ENCODE measurements at regions not wholly inside any gene's neighbourhood (a gene's known extent, or its start where the extent isn't known, plus 50 kb on each side); places are given as distances from the start of the nearest gene placed in this dataset.

DNA sequence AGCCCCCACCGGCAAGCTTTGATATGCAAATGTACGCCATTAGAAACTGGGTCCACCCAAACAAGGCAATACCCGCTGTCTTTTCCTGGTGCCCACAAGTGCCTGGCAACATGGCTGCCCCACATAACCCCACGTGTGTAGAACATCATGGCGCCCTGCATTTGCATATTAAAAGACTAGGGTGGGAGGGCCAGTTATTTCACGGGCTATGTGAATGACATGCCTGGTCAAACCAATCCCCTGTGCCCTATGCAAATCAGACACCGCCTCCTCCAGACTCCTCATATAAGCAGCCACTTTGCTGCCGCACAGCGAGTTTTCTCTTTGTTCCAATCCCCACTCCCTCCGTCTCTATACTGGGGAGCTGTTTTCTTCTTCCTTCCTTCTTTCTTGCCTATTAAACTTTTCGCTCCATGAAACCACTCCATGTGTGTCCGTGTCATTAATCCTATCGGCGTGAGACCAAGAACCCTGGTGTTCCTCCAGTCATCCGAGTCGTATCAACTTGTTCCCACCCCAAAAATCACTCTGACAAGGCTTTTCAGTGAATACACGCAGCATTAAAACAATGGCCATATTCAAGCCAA lies 112.6 kb upstream of the SORBS2 start:
- peaks cover 3 to 8% (median 6%) of the 10 kb centered on the region in 3 donors for H3K9me3 Mint-ChIP-seq

DNA sequence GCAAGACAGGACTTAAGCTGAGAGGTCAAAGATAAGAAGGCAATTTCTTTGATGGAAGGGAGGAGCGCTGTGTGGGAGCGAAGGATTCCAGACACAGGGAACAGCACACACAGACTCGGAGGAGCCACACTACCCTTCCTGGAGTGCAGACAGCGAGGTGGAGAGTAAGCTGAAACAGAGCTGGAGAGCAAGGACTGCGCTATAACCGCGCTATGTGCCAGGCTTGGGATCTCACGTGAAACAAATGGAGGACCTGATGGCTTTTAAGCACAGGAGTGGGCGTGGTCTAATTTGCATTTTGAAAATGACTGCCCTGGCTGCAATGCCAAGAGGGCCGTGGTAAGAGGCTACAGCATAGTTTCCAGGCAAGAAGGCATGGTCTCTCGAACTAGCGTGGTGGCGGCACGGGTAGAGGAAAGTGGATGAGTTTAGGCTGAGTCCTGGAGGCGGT lies 113.9 kb upstream of the SORBS2 start:
- peaks cover 9% of the 10 kb centered on the region for H3K27me3 Mint-ChIP-seq

More for the DNA sequence above, 112.6 kb upstream of the SORBS2 start:
- no peak overlapping the region for H3K27ac Mint-ChIP-seq
- no peak overlapping the region for H3K4me3 Mint-ChIP-seq
- H3K4me1 Mint-ChIP-seq, result peaks cover 0 to 4% (median 2%) of the 10 kb centered on the region in 3 donors
- peaks cover 9% of the 10 kb centered on the region for H3K27me3 Mint-ChIP-seq
- peaks cover 2% of the 10 kb centered on the region for H3K36me3 Mint-ChIP-seq

DNA sequence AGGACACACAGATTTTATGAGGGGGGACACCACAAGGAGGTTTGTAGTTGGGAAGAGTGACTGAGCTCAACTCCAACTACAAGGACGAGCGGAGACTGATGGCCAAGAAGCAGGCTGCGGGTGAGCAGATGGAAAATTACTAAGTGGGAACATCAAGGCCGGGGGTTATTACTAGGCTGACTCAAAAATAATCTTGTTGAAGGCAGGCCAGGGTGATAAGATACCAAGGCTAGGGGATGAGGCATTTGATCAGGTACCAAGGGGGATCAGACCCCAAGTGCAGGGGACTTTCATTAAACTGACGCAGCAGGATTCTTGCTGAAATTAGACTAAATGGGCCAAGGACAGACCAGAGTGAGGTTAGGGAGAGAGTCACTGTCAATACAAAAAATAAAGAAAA lies 119.4 kb upstream of the SORBS2 start:
- H3K27me3 Mint-ChIP-seq, result peaks cover 6% of the 10 kb centered on the region
- H3K36me3 Mint-ChIP-seq, result peaks cover 2% of the 10 kb centered on the region
- H3K4me1 Mint-ChIP-seq, result no peaks in the 10 kb centered on the region
- peak overlapping the region in 1 of 3 donors; percentile 39 for H3K27ac Mint-ChIP-seq
- no peak overlapping the region for H3K4me3 Mint-ChIP-seq
- H3K9me3 Mint-ChIP-seq, result no peaks in the 10 kb centered on the region

More for the DNA sequence above, 113.9 kb upstream of the SORBS2 start:
- H3K4me1 Mint-ChIP-seq, result peaks cover 0 to 4% (median 2%) of the 10 kb centered on the region in 3 donors
- H3K27ac Mint-ChIP-seq, result no peak overlapping the region
- no peak overlapping the region for H3K4me3 Mint-ChIP-seq
- H3K36me3 Mint-ChIP-seq, result peaks cover 2% of the 10 kb centered on the region
- H3K9me3 Mint-ChIP-seq, result peaks cover 3 to 8% (median 6%) of the 10 kb centered on the region in 3 donors

- no peaks in the 10 kb centered on the region for H3K9me3 Mint-ChIP-seq
- H3K36me3 Mint-ChIP-seq, result peaks cover 2% of the 10 kb centered on the region
- H3K27me3 Mint-ChIP-seq, result peaks cover 6% of the 10 kb centered on the region
- no peak overlapping the region for H3K4me3 Mint-ChIP-seq
- H3K27ac Mint-ChIP-seq, result no peak overlapping the region
- H3K4me1 Mint-ChIP-seq, result no peaks in the 10 kb centered on the region
These were observed 120.0 kb upstream of the SORBS2 start for GRCh38 chr4:185931986-185932385.

GRCh38 chr4:185932491-185932890 lies 120.5 kb upstream of the SORBS2 start:
- Mint-ChIP-seq H3K9me3 (no peaks in the 10 kb centered on the region), H3K4me1 (no peaks in the 10 kb centered on the region), H3K36me3 (peaks cover 2% of the 10 kb centered on the region), H3K27ac (no peak overlapping the region), H3K4me3 (no peak overlapping the region), H3K27me3 (peaks cover 6% of the 10 kb centered on the region)

- Mint-ChIP-seq H3K9me3 (no peaks in the 10 kb centered on the region), H3K27me3 (peaks cover 6% of the 10 kb centered on the region), H3K4me1 (no peaks in the 10 kb centered on the region), H3K4me3 (no peak overlapping the region), H3K36me3 (peaks cover 2% of the 10 kb centered on the region), H3K27ac (peak overlapping the region in 1 of 3 donors; percentile 17)
These were observed 121.1 kb upstream of the SORBS2 start for GRCh38 chr4:185933078-185933581.

DNA sequence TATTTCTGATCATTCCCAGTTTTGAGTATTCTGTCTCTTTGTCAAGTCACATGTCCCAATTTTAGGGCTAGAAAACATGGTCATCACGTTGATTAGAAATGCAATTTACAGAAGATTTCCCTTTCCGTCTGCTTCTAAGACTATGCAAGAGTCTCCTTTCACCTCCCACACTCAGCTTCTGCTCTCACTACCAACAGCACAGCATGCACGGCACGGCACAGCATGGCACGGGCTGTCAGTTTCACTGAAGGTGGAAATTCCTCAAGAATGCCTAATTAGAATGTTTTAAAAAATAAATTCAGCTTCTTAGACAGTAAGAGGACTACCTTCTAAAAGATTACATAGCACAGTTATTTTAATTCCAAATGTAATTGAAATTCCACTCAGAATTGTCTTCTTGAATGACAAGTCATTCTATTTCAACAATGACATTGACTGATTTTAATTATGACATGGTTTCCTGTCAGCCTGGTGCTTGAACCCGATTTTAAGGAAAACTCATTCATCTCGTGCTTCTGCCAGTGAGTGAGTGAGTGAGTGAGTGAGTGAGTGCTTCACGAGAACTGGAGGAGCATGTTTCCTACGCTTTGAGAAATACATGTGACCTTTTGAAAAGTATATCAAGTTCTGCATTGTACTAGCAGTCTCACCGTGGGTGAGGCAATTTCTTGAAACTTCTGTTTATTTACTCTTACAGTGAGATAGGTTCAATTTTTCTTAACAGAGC lies 124.8 kb upstream of the SORBS2 start:
- Mint-ChIP-seq H3K27ac (no peak overlapping the region), H3K4me3 (no peak overlapping the region), H3K9me3 (no peaks in the 10 kb centered on the region), H3K4me1 (no peaks in the 10 kb centered on the region), H3K27me3 (peaks cover 6% of the 10 kb centered on the region), H3K36me3 (peaks cover 2% of the 10 kb centered on the region)

DNA sequence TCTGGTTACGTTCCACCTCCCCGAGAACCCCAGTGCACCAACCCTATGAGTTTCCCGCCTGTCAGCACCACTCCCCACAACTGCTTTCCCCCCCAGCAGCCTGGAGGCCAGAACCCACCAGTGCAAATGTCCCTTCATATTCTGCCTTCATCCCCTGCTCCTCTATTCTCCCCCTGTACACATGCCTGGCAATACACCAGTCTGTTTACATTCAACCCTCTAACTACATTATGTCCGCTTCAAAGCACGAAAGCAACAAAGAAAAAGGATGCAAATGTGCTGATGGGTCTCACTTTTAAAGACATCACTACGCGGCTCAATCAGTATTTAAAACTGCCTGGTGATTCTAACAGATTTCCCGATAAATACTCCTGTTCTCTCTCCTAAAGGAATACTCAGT lies 126.7 kb upstream of the SORBS2 start:
- H3K9me3 Mint-ChIP-seq, result no peaks in the 10 kb centered on the region
- H3K27me3 Mint-ChIP-seq, result peaks cover 3% of the 10 kb centered on the region
- no peaks in the 10 kb centered on the region for H3K4me1 Mint-ChIP-seq
- no peak overlapping the region for H3K4me3 Mint-ChIP-seq
- H3K27ac Mint-ChIP-seq, result no peak overlapping the region
- H3K36me3 Mint-ChIP-seq, result peaks cover 2% of the 10 kb centered on the region

- peaks cover 0 to 2% (median 0%) of the 10 kb centered on the region in 3 donors for H3K4me1 Mint-ChIP-seq
These were observed 127.5 kb upstream of the TLR3 start for GRCh38 chr4:185941461-185941860.

DNA sequence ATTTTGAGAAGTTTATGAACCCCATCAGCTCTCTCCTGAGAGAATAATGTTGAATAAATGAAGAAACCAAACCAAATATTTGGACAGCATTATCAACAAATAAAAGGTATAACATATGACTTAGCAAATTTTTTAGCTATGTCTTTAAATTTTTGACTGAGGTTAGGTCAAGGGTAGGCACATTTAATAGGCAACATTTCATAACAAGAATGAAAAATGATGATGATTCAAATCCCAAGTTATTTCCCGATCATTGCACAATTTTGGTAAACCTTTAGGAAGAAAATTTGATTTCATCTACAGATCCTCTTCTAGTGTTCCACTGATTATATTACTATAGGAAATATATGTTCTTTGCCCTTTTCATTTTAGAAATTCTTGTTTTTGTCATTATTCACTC lies 123.7 kb upstream of the TLR3 start:
- Mint-ChIP-seq H3K4me3 (no peak overlapping the region), H3K4me1 (peaks cover 0 to 2% (median 0%) of the 10 kb centered on the region in 3 donors), H3K9me3 (peaks cover 0 to 1% (median 0%) of the 10 kb centered on the region in 3 donors), H3K27me3 (peaks cover 3% of the 10 kb centered on the region), H3K36me3 (no peaks in the 10 kb centered on the region), H3K27ac (no peak overlapping the region)

More at GRCh38 chr4:185941461-185941860, 127.5 kb upstream of the TLR3 start:
- Mint-ChIP-seq H3K4me3 (no peak overlapping the region), H3K36me3 (no peaks in the 10 kb centered on the region), H3K27me3 (peaks cover 1% of the 10 kb centered on the region), H3K27ac (no peak overlapping the region), H3K9me3 (peaks cover 0 to 1% (median 0%) of the 10 kb centered on the region in 3 donors)

- Mint-ChIP-seq H3K27ac (no peak overlapping the region), H3K4me3 (no peak overlapping the region), H3K36me3 (no peaks in the 10 kb centered on the region), H3K4me1 (peaks cover 0 to 2% (median 0%) of the 10 kb centered on the region in 3 donors), H3K9me3 (peaks cover 0 to 1% (median 0%) of the 10 kb centered on the region in 3 donors), H3K27me3 (peaks cover 3% of the 10 kb centered on the region)
These were observed 123.0 kb upstream of the TLR3 start for GRCh38 chr4:185945906-185946305.

GRCh38 chr4:185950891-185951290 lies 118.1 kb upstream of the TLR3 start:
- Mint-ChIP-seq H3K9me3 (peaks cover 0 to 1% (median 0%) of the 10 kb centered on the region in 3 donors), H3K27me3 (peaks cover 12% of the 10 kb centered on the region), H3K4me1 (peaks cover 0 to 2% (median 0%) of the 10 kb centered on the region in 3 donors), H3K4me3 (no peak overlapping the region), H3K27ac (no peak overlapping the region), H3K36me3 (no peaks in the 10 kb centered on the region)

DNA sequence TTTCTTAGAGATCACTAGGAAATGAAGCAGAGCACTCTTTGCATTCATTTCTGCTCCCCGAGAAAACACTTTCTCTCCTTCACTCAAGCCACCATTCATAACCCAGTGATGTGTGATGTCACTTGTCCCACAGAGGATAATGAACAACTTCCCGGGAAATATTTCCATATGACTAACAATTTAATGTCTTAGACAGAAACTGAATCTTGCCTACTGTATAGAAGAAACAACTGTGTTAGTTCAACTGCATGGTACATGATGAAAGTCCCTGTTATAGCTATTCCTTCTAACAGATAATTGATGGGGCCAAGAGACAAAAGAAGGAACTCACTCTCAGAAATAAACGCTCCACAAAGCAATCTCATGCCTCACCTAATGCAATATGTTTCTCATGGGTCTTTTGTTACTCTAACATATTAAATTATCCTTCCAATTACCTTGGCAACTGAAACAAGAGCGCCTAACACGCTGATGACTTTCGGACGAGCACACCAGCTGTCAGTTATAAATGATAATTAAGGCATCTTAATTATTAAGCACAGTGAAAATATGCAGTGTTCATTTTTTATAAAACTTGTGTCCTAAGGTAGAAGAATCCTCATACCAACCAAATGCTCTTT lies 113.7 kb upstream of the TLR3 start:
- no peaks in the 10 kb centered on the region for H3K36me3 Mint-ChIP-seq
- peaks cover 0 to 3% (median 0%) of the 10 kb centered on the region in 3 donors for H3K9me3 Mint-ChIP-seq
- peaks cover 0 to 1% (median 0%) of the 10 kb centered on the region in 3 donors for H3K4me1 Mint-ChIP-seq
- H3K27me3 Mint-ChIP-seq, result peaks cover 10% of the 10 kb centered on the region
- H3K4me3 Mint-ChIP-seq, result no peak overlapping the region
- no peak overlapping the region for H3K27ac Mint-ChIP-seq

GRCh38 chr4:185955826-185956543 lies 113.0 kb upstream of the TLR3 start:
- Mint-ChIP-seq H3K36me3 (no peaks in the 10 kb centered on the region), H3K4me3 (no peak overlapping the region), H3K9me3 (peaks cover 0 to 3% (median 0%) of the 10 kb centered on the region in 3 donors), H3K27me3 (peaks cover 10% of the 10 kb centered on the region), H3K27ac (no peak overlapping the region), H3K4me1 (peaks cover 0 to 3% (median 1%) of the 10 kb centered on the region in 3 donors)

Measured in IgD-negative memory B cell (primary cell).